Dendritic cell treated with granulocyte-macrophage colony-stimulating factor and Interleukin-4, amounts not matched to agents 40 ng/mL and 50 ng/mL, for 4 days (primary cell): ENCODE measurements at regions not wholly inside any gene's neighbourhood (a gene's known extent, or its start where the extent isn't known, plus 50 kb on each side); places are given as distances from the start of the nearest gene placed in this dataset.

Experiments used
- H3K27ac Mint-ChIP-seq: one replicate; pipeline ENCODE4 v1.8.0; 2022; ENCODE audit warnings: mild to moderate bottlenecking, mixed read lengths
- H3K27me3 Mint-ChIP-seq: one replicate; pipeline ENCODE4 v1.8.0; 2022; ENCODE audit warnings: mild to moderate bottlenecking, mixed read lengths
- H3K36me3 Mint-ChIP-seq: one replicate; pipeline ENCODE4 v1.8.0; 2022; ENCODE audit warnings: low read depth, mixed read lengths
- H3K4me1 Mint-ChIP-seq: one replicate; pipeline ENCODE4 v1.8.0; 2022; ENCODE audit warnings: low read depth, mixed read lengths
- H3K4me3 Mint-ChIP-seq: one replicate; pipeline ENCODE4 v1.8.0; 2022; ENCODE audit warnings: mild to moderate bottlenecking, moderate library complexity, mixed read lengths
- H3K9me3 Mint-ChIP-seq: one replicate; pipeline ENCODE4 v1.8.0; 2022; ENCODE audit warnings: mixed read lengths
- intact Hi-C: fragments of 100-400 bp; cut with micrococcal nuclease; formaldehyde crosslinking; loops from one replicate; pipeline ENCODE4 v1.15.0; 2022

- H3K36me3 Mint-ChIP-seq: no peaks in the 10 kb centered on the region
- no peaks in the 10 kb centered on the region for H3K9me3 Mint-ChIP-seq
- no peak overlapping the region for H3K4me3 Mint-ChIP-seq
- H3K27me3 Mint-ChIP-seq: no peaks in the 10 kb centered on the region
- no peak overlapping the region for H3K27ac Mint-ChIP-seq
- intact Hi-C loops: no loop called here
- no peaks in the 10 kb centered on the region for H3K4me1 Mint-ChIP-seq
These were observed 391.1 kb upstream of the HSF2 start for GRCh38 chr6:122008101-122008999.

DNA sequence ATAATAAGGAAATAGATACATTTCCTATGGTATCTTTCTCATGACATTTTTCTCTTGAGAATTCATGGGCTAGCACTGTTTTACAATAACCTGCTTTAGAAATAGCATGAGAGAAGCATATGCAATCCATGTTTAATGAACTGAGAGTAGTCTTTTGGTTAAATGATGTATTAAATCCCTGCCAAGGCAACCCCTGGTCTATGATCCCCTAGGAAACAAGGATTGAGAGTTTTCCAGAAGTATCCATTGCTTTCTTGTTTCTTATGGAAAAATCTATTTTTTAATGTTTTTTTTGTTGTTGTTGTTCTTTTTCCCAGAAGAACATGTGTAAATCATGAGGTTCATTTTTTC, 390.5 kb upstream of the HSF2 start:
- H3K36me3 Mint-ChIP-seq: no peaks in the 10 kb centered on the region
- no peaks in the 10 kb centered on the region for H3K9me3 Mint-ChIP-seq
- intact Hi-C loops: no loop called here
- H3K4me3 Mint-ChIP-seq: no peak overlapping the region
- no peaks in the 10 kb centered on the region for H3K4me1 Mint-ChIP-seq
- no peak overlapping the region for H3K27ac Mint-ChIP-seq
- no peaks in the 10 kb centered on the region for H3K27me3 Mint-ChIP-seq

DNA sequence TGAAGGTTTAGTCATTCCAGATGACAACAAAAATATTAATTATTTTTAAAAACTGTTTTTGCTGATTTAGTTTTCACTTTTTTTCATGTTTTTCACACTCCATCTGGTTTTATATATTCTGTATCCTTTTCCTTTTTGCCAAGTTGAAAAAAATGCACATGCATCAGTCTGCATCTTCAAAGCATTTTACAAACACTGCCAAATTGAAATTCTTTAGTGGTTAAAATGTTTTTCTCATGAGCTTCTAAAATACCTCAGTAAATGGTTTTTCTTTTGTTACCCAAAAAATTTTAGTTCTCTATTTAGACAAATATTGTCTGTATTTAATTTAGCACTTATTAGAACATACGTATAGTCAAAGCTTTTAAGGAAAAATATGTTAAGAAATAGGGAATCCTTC, 386.9 kb upstream of the HSF2 start:
- intact Hi-C loops: no loop called here
- no peaks in the 10 kb centered on the region for H3K27me3 Mint-ChIP-seq
- no peaks in the 10 kb centered on the region for H3K4me1 Mint-ChIP-seq
- H3K27ac Mint-ChIP-seq: no peak overlapping the region
- H3K36me3 Mint-ChIP-seq: no peaks in the 10 kb centered on the region
- H3K9me3 Mint-ChIP-seq: no peaks in the 10 kb centered on the region
- no peak overlapping the region for H3K4me3 Mint-ChIP-seq

- Mint-ChIP-seq H3K27me3 (no peaks in the 10 kb centered on the region), H3K4me1 (no peaks in the 10 kb centered on the region), H3K27ac (no peak overlapping the region), H3K4me3 (no peak overlapping the region), H3K36me3 (no peaks in the 10 kb centered on the region), H3K9me3 (no peaks in the 10 kb centered on the region)
- intact Hi-C loops: no loop called here
These were observed 384.5 kb upstream of the HSF2 start for GRCh38 chr6:122014961-122015360.

- no peaks in the 10 kb centered on the region for H3K27me3 Mint-ChIP-seq
- H3K4me3 Mint-ChIP-seq: no peak overlapping the region
- no peaks in the 10 kb centered on the region for H3K9me3 Mint-ChIP-seq
- no peaks in the 10 kb centered on the region for H3K36me3 Mint-ChIP-seq
- H3K27ac Mint-ChIP-seq: no peak overlapping the region
- intact Hi-C loops: no loop called here
- H3K4me1 Mint-ChIP-seq: no peaks in the 10 kb centered on the region
These were observed 378.7 kb upstream of the HSF2 start for GRCh38 chr6:122020588-122021264.

- Mint-ChIP-seq H3K9me3 (no peaks in the 10 kb centered on the region), H3K4me3 (no peak overlapping the region), H3K36me3 (no peaks in the 10 kb centered on the region), H3K27ac (no peak overlapping the region), H3K4me1 (no peaks in the 10 kb centered on the region), H3K27me3 (no peaks in the 10 kb centered on the region)
- intact Hi-C loops: no loop called here
These were observed 374.3 kb upstream of the HSF2 start for GRCh38 chr6:122025104-122025503.

DNA sequence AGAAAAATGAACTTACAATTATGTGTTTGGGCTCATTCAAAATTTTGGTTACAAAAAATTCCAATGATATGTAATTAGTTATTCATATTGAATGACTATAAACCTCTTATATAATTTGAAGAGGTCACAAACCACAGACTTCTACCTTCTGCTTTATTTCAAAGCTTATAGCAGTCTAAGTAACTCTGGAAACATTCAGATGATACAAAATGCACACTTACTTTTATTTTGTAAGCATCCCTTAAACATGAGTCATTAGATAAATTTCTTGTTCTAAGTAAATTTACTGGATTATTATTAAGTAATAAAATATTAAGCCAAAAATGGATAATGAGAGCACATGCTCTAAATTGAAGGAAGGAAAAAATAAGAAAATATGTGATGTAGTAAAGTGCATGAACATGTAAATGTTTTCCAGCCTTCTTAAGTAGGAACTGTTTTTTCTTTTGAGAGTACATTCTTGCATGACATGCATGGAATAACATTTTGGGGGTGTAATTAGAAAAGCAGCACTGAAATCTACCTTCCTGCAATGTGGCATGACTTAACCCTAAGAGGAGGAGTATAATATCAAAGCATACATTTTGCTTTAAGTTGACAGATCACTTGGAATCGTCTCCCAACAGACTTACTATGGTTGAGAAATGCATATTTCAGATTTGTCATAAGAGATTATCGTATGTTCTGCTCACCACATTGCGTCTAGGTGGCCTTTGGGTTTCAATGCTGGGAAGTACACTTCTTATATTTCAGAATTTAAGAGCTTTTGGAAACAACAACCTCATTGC, 372.7 kb upstream of the HSF2 start:
- no peaks in the 10 kb centered on the region for H3K36me3 Mint-ChIP-seq
- no peaks in the 10 kb centered on the region for H3K4me1 Mint-ChIP-seq
- no peaks in the 10 kb centered on the region for H3K9me3 Mint-ChIP-seq
- H3K27me3 Mint-ChIP-seq: no peaks in the 10 kb centered on the region
- no peak overlapping the region for H3K4me3 Mint-ChIP-seq
- intact Hi-C loops: no loop called here
- H3K27ac Mint-ChIP-seq: no peak overlapping the region

DNA sequence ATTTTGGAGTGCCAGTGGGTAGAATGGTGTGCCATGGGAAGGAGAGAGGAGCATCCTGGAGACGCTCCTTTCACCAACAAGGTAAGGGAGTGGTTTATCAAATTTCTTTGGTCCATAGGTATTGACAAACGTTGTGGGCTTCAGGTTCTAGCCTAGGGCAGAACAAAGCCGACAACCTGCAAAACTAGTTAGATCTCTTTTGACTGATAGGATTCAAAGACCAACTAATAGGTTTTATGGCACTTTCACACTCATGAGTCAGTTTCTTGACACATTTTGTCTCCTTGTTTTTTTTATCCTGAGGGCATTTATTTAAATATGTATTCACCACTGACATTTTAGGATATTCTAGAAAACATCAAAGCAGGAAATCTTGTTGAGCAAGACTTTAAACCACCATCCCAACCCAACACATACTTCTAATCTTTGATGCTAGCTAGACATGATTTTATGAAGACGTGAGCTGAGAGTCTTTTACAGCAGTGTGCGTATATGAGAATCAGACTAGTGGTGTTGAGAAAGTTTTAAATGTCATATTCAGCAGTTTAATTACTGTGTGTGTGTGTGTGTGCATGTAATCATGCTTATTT, 370.4 kb upstream of the HSF2 start:
- no peak overlapping the region for H3K27ac Mint-ChIP-seq
- intact Hi-C loops: no loop called here
- H3K36me3 Mint-ChIP-seq: no peaks in the 10 kb centered on the region
- H3K4me3 Mint-ChIP-seq: no peak overlapping the region
- no peaks in the 10 kb centered on the region for H3K27me3 Mint-ChIP-seq
- H3K9me3 Mint-ChIP-seq: no peaks in the 10 kb centered on the region
- H3K4me1 Mint-ChIP-seq: no peaks in the 10 kb centered on the region

DNA sequence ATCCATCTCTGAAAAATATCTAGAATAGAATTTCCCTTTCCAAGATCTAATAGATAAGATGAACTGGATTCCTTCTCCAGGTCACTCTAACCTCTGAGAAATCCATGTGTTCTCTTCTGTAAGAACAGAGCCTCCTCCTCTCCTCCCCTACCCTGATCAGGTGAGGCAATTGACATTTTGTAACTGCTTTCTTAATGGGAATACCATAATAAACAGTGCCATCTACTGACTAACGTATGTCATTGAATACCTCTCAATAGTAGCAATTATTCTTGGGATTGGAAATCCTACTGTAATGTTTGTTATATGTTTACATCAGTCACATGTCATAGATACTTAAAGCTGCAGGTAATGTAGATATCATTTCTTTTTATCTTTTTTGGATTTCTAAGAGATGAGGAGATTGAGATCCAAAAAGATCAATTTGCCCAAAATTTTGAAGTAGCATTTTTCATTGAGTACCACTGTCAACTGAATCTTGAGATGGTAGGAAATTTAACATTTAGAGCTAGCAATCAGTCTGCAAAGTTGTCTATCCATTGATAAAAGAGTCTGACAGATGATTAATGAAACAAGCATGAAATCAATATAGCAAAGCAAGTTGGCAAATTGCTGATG, 365.8 kb upstream of the HSF2 start:
- Mint-ChIP-seq H3K4me3 (no peak overlapping the region), H3K27me3 (no peaks in the 10 kb centered on the region), H3K27ac (no peak overlapping the region), H3K9me3 (no peaks in the 10 kb centered on the region), H3K36me3 (no peaks in the 10 kb centered on the region), H3K4me1 (no peaks in the 10 kb centered on the region)
- intact Hi-C loops: loop anchor here (2.0 kb wide), 2 partner anchors 603 to 979 kb away; no protein-coding TSS in a partner anchor

GRCh38 chr6:122035173-122035572, 364.3 kb upstream of the HSF2 start:
- Mint-ChIP-seq H3K36me3 (no peaks in the 10 kb centered on the region), H3K27ac (no peak overlapping the region), H3K27me3 (no peaks in the 10 kb centered on the region), H3K9me3 (no peaks in the 10 kb centered on the region), H3K4me1 (no peaks in the 10 kb centered on the region), H3K4me3 (no peak overlapping the region)
- intact Hi-C loops: no loop called here

DNA sequence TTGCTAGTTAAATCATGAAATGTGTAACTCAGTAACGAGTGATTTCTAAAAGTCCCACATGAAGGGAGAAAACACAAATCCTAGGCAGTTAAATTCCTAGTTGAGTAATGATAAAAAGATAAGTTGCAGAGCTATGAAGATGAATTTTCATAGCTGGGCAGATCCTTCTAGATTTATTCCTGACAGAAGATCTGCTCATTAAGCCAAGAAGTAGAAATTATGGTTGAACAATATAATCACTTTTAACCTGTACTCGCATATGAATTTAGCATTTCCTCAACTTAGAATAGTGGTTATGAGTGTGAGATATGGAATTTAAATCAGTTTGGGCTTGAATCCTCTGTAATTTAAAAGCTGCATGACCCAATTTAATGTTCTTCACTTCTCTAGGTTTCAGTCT, 359.2 kb upstream of the HSF2 start:
- no peaks in the 10 kb centered on the region for H3K27me3 Mint-ChIP-seq
- no peaks in the 10 kb centered on the region for H3K9me3 Mint-ChIP-seq
- H3K36me3 Mint-ChIP-seq: no peaks in the 10 kb centered on the region
- no peak overlapping the region for H3K4me3 Mint-ChIP-seq
- intact Hi-C loops: no loop called here
- no peaks in the 10 kb centered on the region for H3K4me1 Mint-ChIP-seq
- H3K27ac Mint-ChIP-seq: no peak overlapping the region

- H3K27me3 Mint-ChIP-seq: no peaks in the 10 kb centered on the region
- H3K4me1 Mint-ChIP-seq: no peaks in the 10 kb centered on the region
- H3K4me3 Mint-ChIP-seq: no peak overlapping the region
- H3K9me3 Mint-ChIP-seq: no peaks in the 10 kb centered on the region
- intact Hi-C loops: no loop called here
- H3K36me3 Mint-ChIP-seq: no peaks in the 10 kb centered on the region
- no peak overlapping the region for H3K27ac Mint-ChIP-seq
These were observed 357.1 kb upstream of the HSF2 start for GRCh38 chr6:122042380-122042779.

DNA sequence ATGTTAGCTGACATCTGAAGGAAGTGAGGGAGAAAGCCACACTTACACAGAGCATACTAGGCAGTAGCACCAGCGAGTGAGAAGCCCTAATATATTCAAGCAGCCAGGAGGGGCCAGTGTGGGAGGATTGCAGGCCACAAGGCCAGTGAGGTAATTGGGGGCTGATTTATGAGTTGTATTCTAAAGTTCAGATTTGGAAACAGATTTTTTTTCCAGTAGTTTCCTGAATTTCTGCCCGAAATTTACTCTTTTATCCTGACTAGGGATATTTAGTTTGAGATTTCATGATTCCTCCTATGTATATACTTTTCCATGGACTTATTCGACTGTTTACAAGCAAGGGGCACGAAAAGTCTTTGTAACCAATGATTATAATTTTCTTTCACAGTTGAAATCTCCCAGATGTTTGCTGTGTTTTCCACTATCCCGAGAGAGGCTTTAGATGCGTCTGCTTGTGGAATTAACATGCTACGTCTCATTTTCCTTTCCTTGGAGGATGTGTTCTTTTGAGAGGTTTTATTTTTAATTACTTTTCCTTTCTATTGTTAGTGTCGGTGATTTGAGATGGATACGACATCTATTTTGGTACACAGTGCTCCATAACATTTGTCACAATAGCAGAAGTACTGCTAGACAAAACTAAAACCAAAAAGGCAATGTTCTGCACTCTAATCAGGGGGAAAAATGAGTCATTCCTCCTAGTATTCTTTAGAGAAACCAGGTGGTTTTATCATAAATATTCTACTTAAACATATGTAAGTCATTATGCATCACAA, 356.3 kb upstream of the HSF2 start:
- Mint-ChIP-seq H3K4me3 (no peak overlapping the region), H3K27ac (no peak overlapping the region), H3K4me1 (no peaks in the 10 kb centered on the region), H3K36me3 (no peaks in the 10 kb centered on the region), H3K27me3 (no peaks in the 10 kb centered on the region), H3K9me3 (no peaks in the 10 kb centered on the region)
- intact Hi-C loops: no loop called here
